RWPE2 (cell line): ENCODE measurements at regions not wholly inside any gene's neighbourhood (a gene's known extent, or its start where the extent isn't known, plus 50 kb on each side); places are given as distances from the start of the nearest gene placed in this dataset.

Experiments
- ATAC-seq: fragments of 200-7000 bp; cut with Tn5 transposase; 3 replicates; pipeline ENCODE4 v1.9.1; 2021; ENCODE audit warnings: low read depth
- DNase-seq: peaks from one replicate; pipeline ENCODE4 v3.0.0-alpha.2; 2020; ENCODE audit warnings: low spot score
- H3K27ac ChIP-seq: fragments of 450-650 bp; 2 replicates; pipeline ENCODE4 v1.5.1; 2017; ENCODE audit warnings: mild to moderate bottlenecking; ENCODE audit not compliant: poor library complexity, severe bottlenecking
- H3K27me3 ChIP-seq: fragments of 250-450 bp; sonication (Bioruptor Pico); 2 replicates; pipeline ENCODE4 v1.5.1; 2021; ENCODE audit warnings: mild to moderate bottlenecking, moderate library complexity; ENCODE audit not compliant: insufficient read depth, poor library complexity, severe bottlenecking
- H3K36me3 ChIP-seq: fragments of 250-450 bp; sonication (Bioruptor Pico); 2 replicates; pipeline ENCODE4 v1.5.1; 2020; ENCODE audit warnings: low read depth, mild to moderate bottlenecking, moderate library complexity
- H3K4me1 ChIP-seq: fragments of 250-450 bp; sonication (Bioruptor Pico); 2 replicates; pipeline ENCODE4 v1.5.1; 2021; ENCODE audit warnings: mild to moderate bottlenecking, moderate library complexity; ENCODE audit not compliant: insufficient read depth, poor library complexity, severe bottlenecking
- H3K4me3 ChIP-seq: fragments of 250-450 bp; sonication (Bioruptor Pico); 2 replicates; pipeline ENCODE4 v1.5.1; 2021; ENCODE audit warnings: mild to moderate bottlenecking, moderate library complexity; ENCODE audit not compliant: severe bottlenecking
- H3K9me3 ChIP-seq: fragments of 250-450 bp; sonication (Bioruptor Pico); 2 replicates; pipeline ENCODE4 v1.5.1; 2021; ENCODE audit warnings: mild to moderate bottlenecking, moderate library complexity; ENCODE audit not compliant: severe bottlenecking
- TF ChIP-seq, protein P1 (sequence below): fragments of 450-650 bp; IDR thresholded peaks from one replicate; pipeline ENCODE4 v1.5.1; 2017; ENCODE audit warnings: mild to moderate bottlenecking, moderate library complexity; ENCODE audit not compliant: poor library complexity, severe bottlenecking

GRCh38 chr5:96125231-96125891 lies 163.7 kb upstream of the ELL2 start:
- ATAC-seq = no peak
- no peaks in the 10 kb centered on the region for H3K36me3 ChIP-seq
- H3K27me3 ChIP-seq = no peaks in the 10 kb centered on the region
- H3K4me1 ChIP-seq = peaks cover 61% of the 10 kb centered on the region
- TF ChIP-seq, protein P1, sequence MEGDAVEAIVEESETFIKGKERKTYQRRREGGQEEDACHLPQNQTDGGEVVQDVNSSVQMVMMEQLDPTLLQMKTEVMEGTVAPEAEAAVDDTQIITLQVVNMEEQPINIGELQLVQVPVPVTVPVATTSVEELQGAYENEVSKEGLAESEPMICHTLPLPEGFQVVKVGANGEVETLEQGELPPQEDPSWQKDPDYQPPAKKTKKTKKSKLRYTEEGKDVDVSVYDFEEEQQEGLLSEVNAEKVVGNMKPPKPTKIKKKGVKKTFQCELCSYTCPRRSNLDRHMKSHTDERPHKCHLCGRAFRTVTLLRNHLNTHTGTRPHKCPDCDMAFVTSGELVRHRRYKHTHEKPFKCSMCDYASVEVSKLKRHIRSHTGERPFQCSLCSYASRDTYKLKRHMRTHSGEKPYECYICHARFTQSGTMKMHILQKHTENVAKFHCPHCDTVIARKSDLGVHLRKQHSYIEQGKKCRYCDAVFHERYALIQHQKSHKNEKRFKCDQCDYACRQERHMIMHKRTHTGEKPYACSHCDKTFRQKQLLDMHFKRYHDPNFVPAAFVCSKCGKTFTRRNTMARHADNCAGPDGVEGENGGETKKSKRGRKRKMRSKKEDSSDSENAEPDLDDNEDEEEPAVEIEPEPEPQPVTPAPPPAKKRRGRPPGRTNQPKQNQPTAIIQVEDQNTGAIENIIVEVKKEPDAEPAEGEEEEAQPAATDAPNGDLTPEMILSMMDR = no peak
- peak overlapping the region; percentile 85 for H3K27ac ChIP-seq
- H3K9me3 ChIP-seq = no peaks in the 10 kb centered on the region
- no peak for DNase-seq
- H3K4me3 ChIP-seq = no peak overlapping the region

DNA sequence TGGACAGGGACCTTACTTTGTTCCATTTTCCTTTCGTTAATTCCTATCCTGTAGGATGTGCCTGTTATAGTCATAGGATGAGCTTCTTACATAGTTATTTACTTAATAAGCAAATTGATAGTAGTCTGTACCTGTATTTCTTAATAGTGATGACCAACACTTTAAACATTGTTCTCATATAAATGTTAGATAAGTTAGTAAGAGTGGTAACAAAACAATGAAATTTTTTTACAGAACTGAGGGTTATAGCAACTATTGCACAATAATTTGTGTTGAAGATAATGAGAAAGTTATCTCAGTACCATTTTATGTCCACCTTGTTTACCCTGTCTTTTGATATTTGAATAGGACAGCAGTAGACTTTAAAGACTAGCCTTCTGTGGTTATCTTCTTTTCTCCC lies 162.9 kb upstream of the ELL2 start:
- H3K27ac ChIP-seq = peak overlapping the region; percentile 85
- TF ChIP-seq, protein P1 = no peak
- H3K9me3 ChIP-seq = no peaks in the 10 kb centered on the region
- no peaks in the 10 kb centered on the region for H3K27me3 ChIP-seq
- peaks cover 61% of the 10 kb centered on the region for H3K4me1 ChIP-seq
- DNase-seq (no peak), ATAC-seq (peak; percentile 94)
- no peaks in the 10 kb centered on the region for H3K36me3 ChIP-seq
- H3K4me3 ChIP-seq = no peak overlapping the region

DNA sequence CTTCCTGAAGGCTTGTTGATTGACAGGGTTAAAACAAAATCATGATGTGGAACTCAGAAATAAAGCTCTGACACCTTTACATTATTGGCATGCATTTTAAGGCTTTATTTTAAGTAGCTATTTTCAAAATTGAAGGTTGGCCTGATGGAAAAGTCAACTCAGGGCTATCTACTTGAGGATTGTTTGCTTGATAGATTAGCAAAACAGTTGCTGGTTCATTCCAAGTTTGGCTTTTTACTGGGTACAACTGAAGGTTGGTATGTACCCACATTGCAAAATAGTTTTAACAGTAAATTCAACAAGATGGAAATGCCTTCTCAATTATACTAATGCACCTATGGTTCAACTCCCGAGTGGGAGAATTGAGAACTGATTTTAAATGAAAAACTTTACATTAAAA lies 161.8 kb upstream of the ELL2 start:
- Histone ChIP-seq H3K27ac (peak overlapping the region; percentile 85), H3K27me3 (no peaks in the 10 kb centered on the region), H3K36me3 (no peaks in the 10 kb centered on the region), H3K9me3 (no peaks in the 10 kb centered on the region), H3K4me1 (peaks cover 53% of the 10 kb centered on the region), H3K4me3 (no peak overlapping the region)
- TF ChIP-seq, protein P1 = no peak
- ATAC-seq (no peak), DNase-seq (no peak)

DNA sequence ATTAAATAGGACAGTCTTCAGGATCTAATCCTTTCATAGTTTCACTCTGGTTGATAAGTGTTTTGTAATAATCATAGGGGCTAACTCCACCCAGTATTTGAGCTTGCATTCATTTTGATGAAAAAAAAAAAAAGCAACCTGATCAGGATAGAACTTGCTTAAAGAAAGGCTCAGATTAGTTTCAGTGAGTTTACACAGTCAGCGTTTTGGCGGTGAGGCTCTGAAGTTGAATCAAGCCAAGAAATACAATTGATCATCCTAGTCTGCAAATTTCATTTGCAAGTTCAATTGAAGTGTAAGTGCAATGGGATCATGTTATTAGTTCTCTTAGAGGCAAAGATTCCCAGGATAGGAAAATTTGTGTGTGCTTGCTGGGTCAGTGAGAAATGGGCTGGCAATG lies 159.7 kb upstream of the ELL2 start:
- Histone ChIP-seq H3K27me3 (no peaks in the 10 kb centered on the region), H3K9me3 (no peaks in the 10 kb centered on the region), H3K4me1 (peaks cover 39% of the 10 kb centered on the region), H3K27ac (peak overlapping the region; percentile 85), H3K36me3 (no peaks in the 10 kb centered on the region), H3K4me3 (no peak overlapping the region)
- ATAC-seq (peak; percentile 17; the same call in 1 of the 3 replicates), DNase-seq (no peak)
- TF ChIP-seq, protein P1 = no peak

DNA sequence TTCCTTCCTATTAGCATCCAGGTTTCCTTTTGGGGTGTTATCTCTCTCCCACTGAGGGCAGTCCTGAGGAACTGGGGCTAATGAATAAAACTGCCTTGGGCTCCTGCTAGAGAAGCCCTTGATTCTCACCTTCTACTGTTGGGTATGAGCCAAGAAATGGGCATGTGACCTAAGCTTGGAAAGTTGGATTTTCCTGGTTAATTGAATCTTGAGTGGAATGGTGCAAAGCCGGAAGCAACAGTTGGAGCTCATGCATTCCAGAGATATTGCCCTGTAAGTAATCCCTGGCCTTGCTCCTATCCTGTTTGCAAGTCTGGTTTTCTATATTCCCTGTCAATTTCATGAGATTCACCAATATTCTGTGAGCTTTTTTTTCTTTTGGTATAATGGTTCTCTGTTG lies 158.5 kb upstream of the ELL2 start:
- DNase-seq (no peak), ATAC-seq (no peak)
- no peak overlapping the region for H3K4me3 ChIP-seq
- TF ChIP-seq, protein P1 = no peak
- H3K4me1 ChIP-seq = peaks cover 26% of the 10 kb centered on the region
- no peaks in the 10 kb centered on the region for H3K36me3 ChIP-seq
- no peaks in the 10 kb centered on the region for H3K27me3 ChIP-seq
- no peaks in the 10 kb centered on the region for H3K9me3 ChIP-seq
- H3K27ac ChIP-seq = no peak overlapping the region
